ENCODE measurements at regions not wholly inside any gene's neighbourhood (a gene's known extent, or its start where the extent isn't known, plus 50 kb on each side); places are given as distances from the start of the nearest gene placed in this dataset.
"Not testable (repeated sequence)": the region's sequence is repeated elsewhere in the genome, so short reads cannot be mapped to it uniquely, and the experiment has no call there.

GRCh38 chr1:47491341-47491753 is 53.5 kb downstream of the FOXD2 start:
- Histone ChIP-seq H3K9me3 (no peaks in the 10 kb centered on the region), H3K36me3 (no peaks in the 10 kb centered on the region), H3K27me3 (no peaks in the 10 kb centered on the region), H3K4me1 (no peaks in the 10 kb centered on the region), H3K4me3 (no peak overlapping the region), H3K27ac (no peak overlapping the region)
- no peak for TF ChIP-seq CTCF (IDR thresholded peaks at IDR 0.05)
- intact Hi-C loops (cut with DNase I) = no loop called here
- no peak for FAIRE-seq
- 72 to 77% methylated on average over 7 of the region's 7 CpGs for WGBS, 2 donors
- no peak for ATAC-seq
- no peak for DNase-seq

GRCh38 chr1:47495176-47495713 is 57.4 kb downstream of the FOXD2 start:
- TF ChIP-seq CTCF (IDR thresholded peaks at IDR 0.05) = no peak
- H3K4me1 ChIP-seq = no peaks in the 10 kb centered on the region
- whole genome bisulfite sequencing, 2 donors = 34 to 40% methylated on average over 8 of the region's 8 CpGs
- no peak for ATAC-seq
- H3K9me3 ChIP-seq = no peaks in the 10 kb centered on the region
- no peak overlapping the region for H3K27ac ChIP-seq
- DNase-seq = no peak
- intact Hi-C loops (cut with DNase I) = no loop called here
- H3K27me3 ChIP-seq = no peaks in the 10 kb centered on the region
- no peak for FAIRE-seq
- no peaks in the 10 kb centered on the region for H3K36me3 ChIP-seq
- H3K4me3 ChIP-seq = no peak overlapping the region

GRCh38 chr1:47498551-47498950 is 60.7 kb downstream of the FOXD2 start:
- Histone ChIP-seq H3K4me3 (no peak overlapping the region), H3K27ac (no peak overlapping the region), H3K4me1 (no peaks in the 10 kb centered on the region), H3K27me3 (no peaks in the 10 kb centered on the region), H3K36me3 (no peaks in the 10 kb centered on the region), H3K9me3 (no peaks in the 10 kb centered on the region)
- no peak for TF ChIP-seq CTCF (IDR thresholded peaks at IDR 0.05)
- ATAC-seq (no peak), DNase-seq (no peak), FAIRE-seq (no peak)
- intact Hi-C loops (cut with DNase I) = no loop called here
- WGBS, 2 donors = 66% methylated on average over 3 of the region's 3 CpGs

- ATAC-seq (no peak), FAIRE-seq (no peak), DNase-seq (no peak)
- H3K4me3 ChIP-seq = no peak overlapping the region
- no peaks in the 10 kb centered on the region for H3K4me1 ChIP-seq
- WGBS, 2 donors = 87 to 94% methylated on average over 5 of the region's 5 CpGs
- no peak for TF ChIP-seq CTCF (IDR thresholded peaks at IDR 0.05)
- no peak overlapping the region for H3K27ac ChIP-seq
- H3K27me3 ChIP-seq = no peaks in the 10 kb centered on the region
- H3K36me3 ChIP-seq = no peaks in the 10 kb centered on the region
- no peaks in the 10 kb centered on the region for H3K9me3 ChIP-seq
- intact Hi-C loops (cut with DNase I) = no loop called here
These were observed 63.2 kb downstream of the FOXD2 start for GRCh38 chr1:47501069-47501468.

- intact Hi-C loops (cut with DNase I) = no loop called here
- no peak overlapping the region for H3K27ac ChIP-seq
- H3K4me1 ChIP-seq = no peaks in the 10 kb centered on the region
- WGBS, 2 donors = 81 to 82% methylated on average over 12 of the region's 12 CpGs
- no peaks in the 10 kb centered on the region for H3K36me3 ChIP-seq
- no peaks in the 10 kb centered on the region for H3K27me3 ChIP-seq
- ATAC-seq (no peak), FAIRE-seq (no peak), DNase-seq (no peak)
- H3K9me3 ChIP-seq = no peaks in the 10 kb centered on the region
- no peak for TF ChIP-seq CTCF (IDR thresholded peaks at IDR 0.05)
- H3K4me3 ChIP-seq = no peak overlapping the region
These were observed 65.0 kb downstream of the FOXD2 start for GRCh38 chr1:47502746-47503370.

- intact Hi-C loops (cut with DNase I); ATAC-seq; FAIRE-seq; H3K27ac ChIP-seq; H3K9me3 ChIP-seq; DNase-seq; H3K4me3 ChIP-seq; H3K27me3 ChIP-seq; H3K36me3 ChIP-seq; H3K4me1 ChIP-seq: not testable (repeated sequence)
- 68 to 89% methylated on average over 1 to 2 of the region's 4 CpGs for WGBS, 2 donors
These were observed 67.0 kb downstream of the FOXD2 start for GRCh38 chr1:47504840-47505239.

Measured in pancreas (tissue), 10 donors.